Endothelial cell of umbilical vein (primary cell): ENCODE measurements at regions not wholly inside any gene's neighbourhood (a gene's known extent, or its start where the extent isn't known, plus 50 kb on each side); places are given as distances from the start of the nearest gene placed in this dataset.

Source experiments
- BruUV-seq: library from RNA; stranded (reverse); fragments of 400-500 nt; replicated peaks from 2 replicates; lab custom pipeline; 2021; lab: Mats Ljungman, UMichigan
- CTCF ChIA-PET: fragments of 300-600, 350-600 bp; sonication (Branson Sonifier 250); formaldehyde crosslinking; loops from one replicate; lab custom pipeline; 2021; ENCODE audit warnings: antibody characterized with exemption, inconsistent platforms; lab: Charles Lee
- POLR2A ChIA-PET: fragments of 300-600, 350-600 bp; sonication (Branson Sonifier 250); formaldehyde crosslinking; loops from one replicate; lab custom pipeline; 2021; ENCODE audit warnings: antibody characterized with exemption, inconsistent platforms; lab: Charles Lee
- DNase-seq: peaks from one replicate; pipeline ENCODE4 v3.0.0-alpha.2; 2011; ENCODE audit warnings: low read depth, low spot score
- FAIRE-seq: peaks from 2 replicates; lab custom pipeline; 2011; peaks lifted over from hg19 to GRCh38; lab: Jason Lieb, UNC
- H2AFZ ChIP-seq: 2 replicates; pipeline ENCODE4 v1.6.0; 2012; ENCODE audit warnings: low read depth, low read length, control low read depth, inconsistent platforms
- H3K27ac ChIP-seq: 2 replicates; pipeline ENCODE4 v1.5.1; 2011; ENCODE audit warnings: low read depth, mild to moderate bottlenecking, control low read depth, low read length, moderate library complexity; ENCODE audit not compliant: insufficient read depth
- H3K27me3 ChIP-seq, 2 experiments: 2 replicates each; pipeline versions ENCODE4 v1.6.0 to v1.6.1; 2011; ENCODE audit warnings: low read length in 2 of 2, mixed read lengths in 1 of 2; ENCODE audit not compliant: control insufficient read depth in 2 of 2, insufficient read depth in 2 of 2
- H3K36me3 ChIP-seq, 2 experiments: 2 replicates in 1 of 2; 3 replicates in 1 of 2; pipeline ENCODE4 v1.5.1; 2011; ENCODE audit warnings: low read length in 2 of 2, mild to moderate bottlenecking in 1 of 2, moderate library complexity in 1 of 2; ENCODE audit not compliant: control insufficient read depth in 2 of 2, insufficient read depth in 2 of 2; ENCODE audit errors: extremely low read depth in 1 of 2
- H3K4me1 ChIP-seq: 3 replicates; pipeline ENCODE4 v1.5.1; 2011; ENCODE audit warnings: mild to moderate bottlenecking, low read length; ENCODE audit not compliant: control insufficient read depth, insufficient read depth; ENCODE audit errors: extremely low read depth
- H3K4me2 ChIP-seq: 2 replicates; pipeline ENCODE4 v1.6.1; 2011; ENCODE audit warnings: low read length, control low read depth, mixed read lengths; ENCODE audit not compliant: insufficient read depth
- H3K4me3 ChIP-seq, 3 experiments: fragments of 200-600 bp in 1 of 3; sonication (generic), shearing (Covaris generic) in 1 of 3; replicated peaks in 1 of 3; 2 replicates each; pipeline ENCODE4 v1.5.1; 2011 to 2016; ENCODE audit warnings: control low read depth in 3 of 3, low read length in 3 of 3, mild to moderate bottlenecking in 2 of 3, inconsistent platforms in 1 of 3, low read depth in 1 of 3, moderate library complexity in 1 of 3; ENCODE audit not compliant: insufficient read depth in 1 of 3
- H3K79me2 ChIP-seq: 2 replicates; pipeline ENCODE4 v1.6.0; 2012; ENCODE audit warnings: low read length, inconsistent platforms; ENCODE audit not compliant: control insufficient read depth, insufficient read depth
- H3K9ac ChIP-seq: replicated peaks from 2 replicates; pipeline ENCODE3; 2011; ENCODE audit warnings: low read length, control low read depth; ENCODE audit not compliant: insufficient read depth; ENCODE audit errors: extremely low read depth
- H3K9me1 ChIP-seq: replicated peaks from 3 replicates; pipeline ENCODE4 v1.6.0; 2011; ENCODE audit warnings: mild to moderate bottlenecking, low read length; ENCODE audit not compliant: control insufficient read depth, insufficient read depth; ENCODE audit errors: extremely low read depth
- H3K9me3 ChIP-seq: replicated peaks from 2 replicates; pipeline ENCODE4 v1.5.1; 2012; ENCODE audit warnings: low read length, inconsistent platforms; ENCODE audit not compliant: control insufficient read depth, insufficient read depth
- H4K20me1 ChIP-seq: replicated peaks from 2 replicates; pipeline ENCODE3; 2011; ENCODE audit warnings: mild to moderate bottlenecking, low read length; ENCODE audit not compliant: control insufficient read depth, insufficient read depth; ENCODE audit errors: extremely low read depth
- CTCF ChIP-seq, 2 donors: IDR thresholded peaks; 1 replicate in 1 of 2; 2 replicates in 1 of 2; pipeline ENCODE4 v1.5.1; 2011; ENCODE audit warnings: low read length in 2 of 2, mild to moderate bottlenecking in 2 of 2, moderate library complexity in 2 of 2, control low read depth in 1 of 2, inconsistent platforms in 1 of 2, low read depth in 1 of 2; ENCODE audit not compliant: insufficient read depth in 1 of 2; ENCODE audit errors: extremely low read depth in 1 of 2
- EZH2 ChIP-seq: IDR thresholded peaks from 2 replicates; pipeline ENCODE4 v1.6.1; 2012; ENCODE audit warnings: borderline replicate concordance, low read depth, mild to moderate bottlenecking, moderate library complexity, low read length, inconsistent platforms; ENCODE audit not compliant: severe bottlenecking
- FOS ChIP-seq: IDR thresholded peaks from 2 replicates; pipeline ENCODE4 v1.6.1; 2011; ENCODE audit warnings: mild to moderate bottlenecking, low read length, moderate library complexity, borderline replicate concordance; ENCODE audit not compliant: insufficient read depth
- GATA2 ChIP-seq: IDR thresholded peaks from 2 replicates; pipeline ENCODE4 v1.7.0; 2011; ENCODE audit warnings: low read depth, mild to moderate bottlenecking, moderate library complexity, mixed read lengths, low read length; ENCODE audit not compliant: insufficient read length, insufficient read depth
- JUN ChIP-seq: IDR thresholded peaks from 2 replicates; pipeline ENCODE4 v1.6.1; 2011; ENCODE audit warnings: borderline replicate concordance, low read depth; ENCODE audit not compliant: insufficient read length, insufficient read depth
- MAX ChIP-seq: IDR thresholded peaks from 2 replicates; pipeline ENCODE4 v1.6.1; 2011; ENCODE audit not compliant: insufficient read depth, insufficient read length
- MYC ChIP-seq: IDR thresholded peaks from one replicate; pipeline ENCODE4 v1.6.1; 2011; ENCODE audit warnings: mild to moderate bottlenecking, low read depth, low read length
- POLR2A ChIP-seq: IDR thresholded peaks from 2 replicates; pipeline ENCODE4 v1.6.1; 2012; ENCODE audit warnings: low read depth, mild to moderate bottlenecking, control low read depth, low read length
- POLR2AphosphoS5 ChIP-seq: IDR thresholded peaks from 2 replicates; pipeline ENCODE4 v1.6.1; 2012; ENCODE audit warnings: low read depth, mild to moderate bottlenecking, control low read depth, low read length, moderate library complexity; ENCODE audit not compliant: insufficient read depth
- dilution Hi-C: fragments of 300-500 bp; cut with MboI; formaldehyde crosslinking; loops from one replicate; pipeline ENCODE4 v1.15.0; 2019; ENCODE audit warnings: low sequenced_read_pairs; ENCODE audit not compliant: extremely low pct_ligation_motif_present
- intact Hi-C: fragments of 100-400 bp; cut with micrococcal nuclease; formaldehyde crosslinking; loops from one replicate; pipeline ENCODE4 v1.10.0; 2022

- Histone ChIP-seq H3K4me2 (no peak overlapping the region), H3K9me1 (no peaks in the 10 kb centered on the region), H3K36me3 (no peaks in the 10 kb centered on the region), H3K4me1 (no peaks in the 10 kb centered on the region), H2AFZ (no peak overlapping the region), H3K9ac (no peak overlapping the region), H3K79me2 (no peaks in the 10 kb centered on the region), H4K20me1 (no peaks in the 10 kb centered on the region), H3K9me3 (no peaks in the 10 kb centered on the region), H3K4me3 (no peak overlapping the region), H3K27ac (no peak overlapping the region), H3K27me3 (peaks cover 6 to 7% of the 10 kb centered on the region in 2 experiments)
- dilution Hi-C loops: no loop called here
- DNase-seq: no peak
- ChIA-PET POLR2A (no interaction called here), CTCF (interaction anchor here (0.9 to 2.3 kb wide), 5 partner anchors 11 to 84 kb away, joined by 3 to 6 read pairs (median 5); no protein-coding TSS in a partner anchor)
- no TSS peak for BruUV-seq
- no peak for TF ChIP-seq MAX
- no peak for TF ChIP-seq POLR2A
- no peak for TF ChIP-seq GATA2
- TF ChIP-seq MYC: no peak
- no peak for TF ChIP-seq JUN
- TF ChIP-seq CTCF (IDR thresholded peaks at IDR 0.05; ENCODE audit: extremely low read depth in 1 of 2, insufficient read depth in 1 of 2, low read depth in 1 of 2, low read length in 2 of 2): no peak
- TF ChIP-seq FOS: no peak
- no peak for TF ChIP-seq EZH2
- no peak for TF ChIP-seq POLR2AphosphoS5
- intact Hi-C loops: no loop called here
- no peak for FAIRE-seq
These were observed 119.7 kb downstream of the GGTLC2 start for GRCh38 chr22:22764085-22764484.
